ENCODE measurements at regions not wholly inside any gene's neighbourhood (a gene's known extent, or its start where the extent isn't known, plus 50 kb on each side); places are given as distances from the start of the nearest gene placed in this dataset.

DNA sequence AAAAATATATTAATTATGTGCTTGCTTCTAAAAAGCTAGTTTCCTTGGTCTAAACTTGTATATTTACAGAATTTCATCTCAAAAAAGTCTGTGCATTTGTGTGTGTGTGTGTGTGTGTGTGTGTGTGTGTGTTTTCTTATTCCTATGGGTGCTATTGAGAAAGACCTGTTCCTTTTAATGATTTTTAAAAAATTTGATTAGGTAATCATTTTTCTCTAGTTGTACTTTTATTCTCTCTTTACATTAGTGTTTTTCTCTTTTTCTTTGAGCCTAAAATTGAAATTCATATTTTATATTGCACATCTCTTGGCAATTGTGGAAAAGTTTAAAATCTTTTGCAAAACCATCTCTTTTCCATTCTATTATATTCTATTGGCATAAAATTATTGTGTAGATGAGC is 690.4 kb upstream of the NDST4 start:
- Histone ChIP-seq H3K4me3 (replicated peaks; ENCODE audit: insufficient read depth, low read length) (no peak overlapping the region), H3K27me3 (ENCODE audit: insufficient read depth, poor library complexity, severe bottlenecking) (no peaks in the 10 kb centered on the region), H3K27ac (replicated peaks) (no peak overlapping the region)
- TF ChIP-seq CTCF (IDR thresholded peaks at IDR 0.05; ENCODE audit: insufficient read depth, low read length), result no peak
- TF ChIP-seq GABPA (IDR thresholded peaks at IDR 0.05; ENCODE audit: low read depth), result no peak
- no peak for TF ChIP-seq SPI1 (IDR thresholded peaks at IDR 0.05; ENCODE audit: borderline replicate concordance, low read depth)
- TF ChIP-seq, protein P1, sequence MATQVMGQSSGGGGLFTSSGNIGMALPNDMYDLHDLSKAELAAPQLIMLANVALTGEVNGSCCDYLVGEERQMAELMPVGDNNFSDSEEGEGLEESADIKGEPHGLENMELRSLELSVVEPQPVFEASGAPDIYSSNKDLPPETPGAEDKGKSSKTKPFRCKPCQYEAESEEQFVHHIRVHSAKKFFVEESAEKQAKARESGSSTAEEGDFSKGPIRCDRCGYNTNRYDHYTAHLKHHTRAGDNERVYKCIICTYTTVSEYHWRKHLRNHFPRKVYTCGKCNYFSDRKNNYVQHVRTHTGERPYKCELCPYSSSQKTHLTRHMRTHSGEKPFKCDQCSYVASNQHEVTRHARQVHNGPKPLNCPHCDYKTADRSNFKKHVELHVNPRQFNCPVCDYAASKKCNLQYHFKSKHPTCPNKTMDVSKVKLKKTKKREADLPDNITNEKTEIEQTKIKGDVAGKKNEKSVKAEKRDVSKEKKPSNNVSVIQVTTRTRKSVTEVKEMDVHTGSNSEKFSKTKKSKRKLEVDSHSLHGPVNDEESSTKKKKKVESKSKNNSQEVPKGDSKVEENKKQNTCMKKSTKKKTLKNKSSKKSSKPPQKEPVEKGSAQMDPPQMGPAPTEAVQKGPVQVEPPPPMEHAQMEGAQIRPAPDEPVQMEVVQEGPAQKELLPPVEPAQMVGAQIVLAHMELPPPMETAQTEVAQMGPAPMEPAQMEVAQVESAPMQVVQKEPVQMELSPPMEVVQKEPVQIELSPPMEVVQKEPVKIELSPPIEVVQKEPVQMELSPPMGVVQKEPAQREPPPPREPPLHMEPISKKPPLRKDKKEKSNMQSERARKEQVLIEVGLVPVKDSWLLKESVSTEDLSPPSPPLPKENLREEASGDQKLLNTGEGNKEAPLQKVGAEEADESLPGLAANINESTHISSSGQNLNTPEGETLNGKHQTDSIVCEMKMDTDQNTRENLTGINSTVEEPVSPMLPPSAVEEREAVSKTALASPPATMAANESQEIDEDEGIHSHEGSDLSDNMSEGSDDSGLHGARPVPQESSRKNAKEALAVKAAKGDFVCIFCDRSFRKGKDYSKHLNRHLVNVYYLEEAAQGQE (IDR thresholded peaks at IDR 0.05; ENCODE audit: insufficient replicate concordance, low read depth), result no peak
- TF ChIP-seq POLR2AphosphoS5 (IDR thresholded peaks at IDR 0.05; ENCODE audit: low read depth), result no peak
- no peak for DNase-seq (ENCODE audit: low read depth in 1 of 2, low spot score in 1 of 2)

GRCh38 chr4:115790812-115791211 is 677.4 kb upstream of the NDST4 start:
- H3K4me3 ChIP-seq (replicated peaks; ENCODE audit: insufficient read depth, low read length), result no peak overlapping the region
- TF ChIP-seq GABPA (IDR thresholded peaks at IDR 0.05; ENCODE audit: low read depth) (no peak), SPI1 (IDR thresholded peaks at IDR 0.05; ENCODE audit: borderline replicate concordance, low read depth) (no peak), CTCF (IDR thresholded peaks at IDR 0.05; ENCODE audit: insufficient read depth, low read length) (no peak), POLR2AphosphoS5 (IDR thresholded peaks at IDR 0.05; ENCODE audit: low read depth) (no peak)
- TF ChIP-seq, protein P1 (IDR thresholded peaks at IDR 0.05; ENCODE audit: insufficient replicate concordance, low read depth), result no peak
- no peaks in the 10 kb centered on the region for H3K27me3 ChIP-seq (ENCODE audit: insufficient read depth, poor library complexity, severe bottlenecking)
- DNase-seq (ENCODE audit: low read depth in 1 of 2, low spot score in 1 of 2), result no peak
- no peak overlapping the region for H3K27ac ChIP-seq (replicated peaks)

DNA sequence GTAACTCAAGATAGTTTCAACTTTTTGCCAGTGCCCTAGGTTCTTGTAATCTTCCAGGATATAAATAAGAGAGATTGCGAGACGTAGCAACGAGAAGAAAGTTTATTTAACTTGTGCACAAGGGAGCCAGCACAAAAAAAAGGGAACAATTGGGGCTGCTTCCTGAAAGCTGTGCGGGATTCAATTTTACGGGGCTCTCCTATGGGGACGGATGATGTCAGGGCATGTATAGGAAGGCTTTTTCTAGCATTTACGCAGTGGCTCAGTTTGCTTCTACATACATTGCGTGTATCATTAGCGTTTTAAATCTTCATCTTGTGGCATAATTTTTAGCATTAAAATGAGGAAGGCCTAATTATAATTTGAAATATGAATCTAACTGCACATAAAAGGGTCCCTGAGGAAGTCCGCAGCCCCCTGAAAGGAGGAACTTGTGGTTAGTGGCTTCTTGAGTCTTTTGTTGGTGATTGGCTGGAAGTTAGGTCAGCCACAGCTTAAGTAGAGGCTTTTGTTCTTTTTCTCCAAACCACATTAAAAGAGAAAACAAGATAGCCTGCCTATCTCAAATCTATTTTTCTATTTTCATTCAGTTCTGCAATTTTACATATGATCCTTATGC is 668.2 kb upstream of the NDST4 start:
- Histone ChIP-seq H3K4me3 (replicated peaks; ENCODE audit: insufficient read depth, low read length) (peak overlapping the region; percentile 23), H3K27ac (replicated peaks) (peak overlapping the region; percentile 35), H3K27me3 (ENCODE audit: insufficient read depth, poor library complexity, severe bottlenecking) (no peaks in the 10 kb centered on the region)
- peak; percentile 79 for TF ChIP-seq SPI1 (IDR thresholded peaks at IDR 0.05; ENCODE audit: borderline replicate concordance, low read depth)
- TF ChIP-seq, protein P1 (IDR thresholded peaks at IDR 0.05; ENCODE audit: insufficient replicate concordance, low read depth), result no peak
- peak; percentile 10 to 62 for DNase-seq (ENCODE audit: low read depth in 1 of 2, low spot score in 1 of 2)

All from HL-60 (cell line).